ENCODE measurements at regions not wholly inside any gene's neighbourhood (a gene's known extent, or its start where the extent isn't known, plus 50 kb on each side); places are given as distances from the start of the nearest gene placed in this dataset.

GRCh38 chr12:75721796-75722195 is 210.4 kb upstream of the KRR1 start:
- intact Hi-C loops (cut with DNase I; ENCODE audit: low total_unique reads), result no loop called here
- DNase-seq, result no peak
- Histone ChIP-seq H3K9me3 (no peaks in the 10 kb centered on the region), H3K4me1 (peaks cover 0 to 40% (median 16%) of the 10 kb centered on the region in 6 donors), H3K36me3 (no peaks in the 10 kb centered on the region), H3K4me3 (no peak overlapping the region), H3K27me3 (replicated peaks in 1 of 7) (no peaks in the 10 kb centered on the region), H3K27ac (peak overlapping the region in 7 of 8 donors; percentile 30 to 79 (median 71))
- TF ChIP-seq POLR2A (IDR thresholded peaks at IDR 0.05), result no peak
- no peak for TF ChIP-seq POLR2AphosphoS5 (IDR thresholded peaks at IDR 0.05)
- TF ChIP-seq CTCF (IDR thresholded peaks at IDR 0.05 in 8 of 11, conservative IDR thresholded peaks at IDR 0.05 in 3 of 11), result no peak
- WGBS, 5 donors, result 68 to 87% (median 79%) methylated on average over 2 of the region's 2 CpGs

DNA sequence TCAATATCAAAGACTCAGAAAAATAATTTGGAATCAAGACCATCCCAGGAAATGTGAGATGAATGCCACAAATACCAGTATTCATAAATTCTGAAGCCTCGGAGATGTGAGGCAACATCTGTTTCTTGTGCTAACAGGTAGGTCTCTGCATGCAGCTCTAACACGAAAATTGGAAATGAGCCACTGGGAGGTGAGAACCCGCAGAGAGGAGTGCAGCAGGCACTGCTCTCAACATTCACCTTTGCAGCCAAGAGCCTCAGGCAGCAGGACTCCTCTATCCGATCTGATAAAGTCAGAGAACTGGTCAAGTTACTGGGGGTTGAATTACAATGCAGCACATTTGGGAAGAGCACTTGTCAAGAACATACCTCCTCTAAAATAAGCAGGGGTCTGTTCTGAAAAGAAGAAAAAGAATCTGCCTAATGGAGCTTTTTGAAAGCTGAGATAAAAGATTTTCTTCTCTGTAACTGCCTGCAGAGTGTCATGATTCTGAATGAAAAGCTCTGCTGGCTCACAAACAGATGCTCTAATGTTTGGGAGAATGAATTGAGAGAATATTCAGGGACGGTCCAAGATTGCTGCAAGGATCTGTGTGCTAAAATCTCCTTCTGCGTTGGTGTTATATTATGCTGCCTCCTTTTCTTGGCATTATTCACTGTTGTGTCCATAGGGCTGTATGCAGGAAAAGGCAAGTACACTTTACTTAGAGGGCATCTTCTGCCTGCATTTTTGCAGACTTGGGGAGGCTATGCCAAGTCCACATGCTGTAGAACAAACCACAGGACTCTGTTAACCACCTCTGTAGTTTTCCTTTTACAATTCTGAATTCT is 209.6 kb upstream of the KRR1 start:
- no peaks in the 10 kb centered on the region for H3K36me3 ChIP-seq
- peaks cover 0 to 40% (median 16%) of the 10 kb centered on the region in 6 donors for H3K4me1 ChIP-seq
- TF ChIP-seq POLR2AphosphoS5 (IDR thresholded peaks at IDR 0.05), result no peak
- TF ChIP-seq POLR2A (IDR thresholded peaks at IDR 0.05), result no peak
- no peak for TF ChIP-seq CTCF (IDR thresholded peaks at IDR 0.05 in 8 of 11, conservative IDR thresholded peaks at IDR 0.05 in 3 of 11)
- DNase-seq, result no peak
- H3K9me3 ChIP-seq, result no peaks in the 10 kb centered on the region
- H3K27me3 ChIP-seq (replicated peaks in 1 of 7), result no peaks in the 10 kb centered on the region
- no peak overlapping the region for H3K4me3 ChIP-seq
- no peak overlapping the region for H3K27ac ChIP-seq
- 65 to 83% (median 78%) methylated on average over 6 of the region's 6 CpGs for WGBS, 5 donors
- intact Hi-C loops (cut with DNase I; ENCODE audit: low total_unique reads), result no loop called here

- no peak for DNase-seq
- Histone ChIP-seq H3K27me3 (replicated peaks in 1 of 7) (no peaks in the 10 kb centered on the region), H3K36me3 (no peaks in the 10 kb centered on the region), H3K4me3 (no peak overlapping the region), H3K27ac (no peak overlapping the region), H3K4me1 (peaks cover 0 to 16% (median 10%) of the 10 kb centered on the region in 6 donors), H3K9me3 (no peaks in the 10 kb centered on the region)
- intact Hi-C loops (cut with DNase I; ENCODE audit: low total_unique reads), result no loop called here
- no peak for TF ChIP-seq CTCF (IDR thresholded peaks at IDR 0.05 in 8 of 11, conservative IDR thresholded peaks at IDR 0.05 in 3 of 11)
- TF ChIP-seq POLR2A (IDR thresholded peaks at IDR 0.05), result no peak
- no peak for TF ChIP-seq POLR2AphosphoS5 (IDR thresholded peaks at IDR 0.05)
Observed at GRCh38 chr12:75717902-75718301, 206.5 kb upstream of the KRR1 start.

DNA sequence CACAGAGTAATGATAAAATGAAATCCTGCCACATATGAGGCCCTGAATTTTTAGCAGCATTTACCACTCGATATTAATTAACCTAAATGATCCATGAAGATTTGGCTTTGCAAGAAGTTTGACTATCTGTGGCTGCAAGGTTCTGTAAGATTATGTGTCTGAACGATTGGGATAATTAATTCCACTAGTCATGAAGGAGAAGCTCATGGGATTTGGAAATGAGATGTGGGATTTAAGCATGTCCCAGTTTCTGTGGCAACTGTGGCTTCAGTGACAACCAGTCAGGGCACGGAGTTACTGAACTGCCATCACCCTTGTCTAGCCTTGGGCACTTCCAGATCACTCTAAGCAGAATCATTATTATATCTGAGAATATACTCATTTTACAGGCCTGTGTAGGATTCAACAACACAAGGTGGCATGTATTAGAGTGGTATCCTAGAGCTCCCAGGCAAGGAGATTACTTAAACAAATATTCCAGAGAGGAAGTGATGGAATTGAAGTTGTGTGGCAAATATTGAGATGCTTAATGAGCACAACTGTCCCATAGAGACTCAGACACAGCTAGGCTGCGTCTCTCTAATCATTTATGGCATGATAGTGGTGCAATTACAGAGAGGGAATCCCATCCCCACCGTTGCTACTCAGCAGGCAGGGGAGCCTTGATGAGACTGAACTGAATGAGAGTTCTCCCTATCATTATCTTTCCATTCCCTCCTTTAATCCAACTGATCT is 205.0 kb upstream of the KRR1 start:
- intact Hi-C loops (cut with DNase I; ENCODE audit: low total_unique reads), result no loop called here
- WGBS, 5 donors, result 80 to 89% (median 81%) methylated on average over 5 of the region's 5 CpGs
- Histone ChIP-seq H3K36me3 (no peaks in the 10 kb centered on the region), H3K9me3 (no peaks in the 10 kb centered on the region), H3K27me3 (replicated peaks in 1 of 7) (no peaks in the 10 kb centered on the region), H3K4me1 (peaks cover 0 to 3% (median 0%) of the 10 kb centered on the region in 6 donors), H3K4me3 (no peak overlapping the region), H3K27ac (no peak overlapping the region)
- no peak for TF ChIP-seq POLR2AphosphoS5 (IDR thresholded peaks at IDR 0.05)
- TF ChIP-seq POLR2A (IDR thresholded peaks at IDR 0.05), result no peak
- no peak for TF ChIP-seq CTCF (IDR thresholded peaks at IDR 0.05 in 8 of 11, conservative IDR thresholded peaks at IDR 0.05 in 3 of 11)
- no peak for DNase-seq

All from spleen (tissue), 11 donors.